Hepatocyte (in vitro differentiated cells): ENCODE measurements at regions not wholly inside any gene's neighbourhood (a gene's known extent, or its start where the extent isn't known, plus 50 kb on each side); places are given as distances from the start of the nearest gene placed in this dataset.

Experiments
- DNase-seq: peaks from one replicate; pipeline ENCODE4 v3.0.0-alpha.2; 2016; ENCODE audit warnings: low spot score
- H2AFZ ChIP-seq: fragments of 200-600 bp; sonication (generic); 2 replicates; pipeline ENCODE4 v1.6.0; 2016; ENCODE audit warnings: antibody characterized with exemption, mild to moderate bottlenecking
- H3K27ac ChIP-seq: fragments of 200-600 bp; sonication (generic); 2 replicates; pipeline ENCODE4 v1.5.1; 2016; ENCODE audit warnings: mild to moderate bottlenecking
- H3K27me3 ChIP-seq: fragments of 200-600 bp; sonication (generic); 2 replicates; pipeline ENCODE4 v1.6.1; 2016
- H3K36me3 ChIP-seq: fragments of 200-600 bp; sonication (generic); replicated peaks from 2 replicates; pipeline ENCODE4 v1.5.1; 2016; ENCODE audit warnings: low read depth; ENCODE audit not compliant: insufficient read depth
- H3K4me1 ChIP-seq: fragments of 200-600 bp; sonication (generic); 2 replicates; pipeline ENCODE4 v1.5.1; 2016; ENCODE audit warnings: mild to moderate bottlenecking, moderate library complexity; ENCODE audit not compliant: insufficient read depth
- H3K4me2 ChIP-seq: fragments of 200-600 bp; sonication (generic); 2 replicates; pipeline ENCODE4 v1.6.0; 2016
- H3K4me3 ChIP-seq: fragments of 200-600 bp; sonication (generic); 2 replicates; pipeline ENCODE4 v1.5.1; 2016; ENCODE audit warnings: mild to moderate bottlenecking
- H3K79me2 ChIP-seq: fragments of 200-600 bp; sonication (generic); 2 replicates; pipeline ENCODE4 v1.6.0; 2017; ENCODE audit warnings: mild to moderate bottlenecking
- H3K9me2 ChIP-seq: fragments of 200-600 bp; sonication (generic); replicated peaks from 2 replicates; pipeline ENCODE4 v1.6.0; 2017; ENCODE audit warnings: mild to moderate bottlenecking; ENCODE audit not compliant: insufficient read depth
- H3K9me3 ChIP-seq: fragments of 200-600 bp; sonication (generic); 2 replicates; pipeline ENCODE4 v1.5.1; 2016; ENCODE audit warnings: low read depth, mild to moderate bottlenecking
- H4K20me1 ChIP-seq: fragments of 200-600 bp; sonication (generic); 2 replicates; pipeline ENCODE4 v1.6.0; 2016; ENCODE audit warnings: mild to moderate bottlenecking; ENCODE audit not compliant: insufficient read depth, poor library complexity, severe bottlenecking
- CTCF ChIP-seq: fragments of 200-600 bp; sonication (generic); IDR thresholded peaks from 2 replicates; pipeline ENCODE4 v1.5.1; 2016; ENCODE audit warnings: antibody characterized with exemption, mild to moderate bottlenecking; ENCODE audit not compliant: poor library complexity
- EZH2 ChIP-seq: fragments of 200-600 bp; sonication (generic); IDR thresholded peaks from 2 replicates; pipeline ENCODE4 v1.6.1; 2016; ENCODE audit warnings: antibody characterized with exemption, mild to moderate bottlenecking, borderline replicate concordance
- EZH2phosphoT487 ChIP-seq: fragments of 200-600 bp; sonication (generic); IDR thresholded peaks from one replicate; pipeline ENCODE4 v1.6.1; 2018; ENCODE audit warnings: antibody characterized with exemption, mild to moderate bottlenecking, low read depth, moderate library complexity; ENCODE audit not compliant: unreplicated experiment, severe bottlenecking
- WGBS: methylation state at CpG from one replicate; pipeline ENCODE4 v1.1.6; 2016; ENCODE audit warnings: low lambda C conversion rate; ENCODE audit errors: missing lambda C conversion rate; 5-methylcytosine and 5-hydroxymethylcytosine counted together

GRCh38 chr13:80244574-80244973 lies 96.4 kb downstream of the SPRY2 start:
- WGBS: 76% methylated on average over 3 of the region's 3 CpGs
- no peaks in the 10 kb centered on the region for H4K20me1 ChIP-seq
- DNase-seq: no peak

GRCh38 chr13:80242728-80243427 lies 98.0 kb downstream of the SPRY2 start:
- no peak overlapping the region for H3K4me2 ChIP-seq
- H3K27ac ChIP-seq: no peak overlapping the region
- H3K4me3 ChIP-seq: no peak overlapping the region
- no peak for TF ChIP-seq EZH2
- no peak for TF ChIP-seq CTCF
- no peak for TF ChIP-seq EZH2phosphoT487
- no peaks in the 10 kb centered on the region for H3K36me3 ChIP-seq
- no peaks in the 10 kb centered on the region for H3K79me2 ChIP-seq
- no peaks in the 10 kb centered on the region for H3K9me2 ChIP-seq
- no peaks in the 10 kb centered on the region for H3K9me3 ChIP-seq
- no peak overlapping the region for H2AFZ ChIP-seq
- no peak for DNase-seq
- no peaks in the 10 kb centered on the region for H3K27me3 ChIP-seq
- no peaks in the 10 kb centered on the region for H3K4me1 ChIP-seq
- H4K20me1 ChIP-seq: no peaks in the 10 kb centered on the region

More at GRCh38 chr13:80244574-80244973, 96.4 kb downstream of the SPRY2 start:
- no peaks in the 10 kb centered on the region for H3K4me1 ChIP-seq
- H2AFZ ChIP-seq: no peak overlapping the region
- TF ChIP-seq EZH2 (no peak), EZH2phosphoT487 (no peak), CTCF (no peak)
- H3K4me3 ChIP-seq: no peak overlapping the region
- H3K27ac ChIP-seq: no peak overlapping the region
- H3K9me3 ChIP-seq: no peaks in the 10 kb centered on the region
- H3K36me3 ChIP-seq: no peaks in the 10 kb centered on the region
- no peaks in the 10 kb centered on the region for H3K79me2 ChIP-seq
- no peaks in the 10 kb centered on the region for H3K9me2 ChIP-seq
- H3K4me2 ChIP-seq: no peak overlapping the region
- no peaks in the 10 kb centered on the region for H3K27me3 ChIP-seq

- H3K4me3 ChIP-seq: no peak overlapping the region
- no peak overlapping the region for H2AFZ ChIP-seq
- H3K9me2 ChIP-seq: no peaks in the 10 kb centered on the region
- H3K4me1 ChIP-seq: no peaks in the 10 kb centered on the region
- no peaks in the 10 kb centered on the region for H3K79me2 ChIP-seq
- H3K9me3 ChIP-seq: no peaks in the 10 kb centered on the region
- no peaks in the 10 kb centered on the region for H3K27me3 ChIP-seq
- peak; percentile 14 for DNase-seq
- no peaks in the 10 kb centered on the region for H4K20me1 ChIP-seq
- TF ChIP-seq EZH2phosphoT487: no peak
- TF ChIP-seq EZH2: no peak
- no peak for TF ChIP-seq CTCF
- WGBS: 56% methylated on average over 3 of the region's 3 CpGs
- no peaks in the 10 kb centered on the region for H3K36me3 ChIP-seq
- peak overlapping the region; percentile 10 for H3K27ac ChIP-seq
- no peak overlapping the region for H3K4me2 ChIP-seq
Measured at GRCh38 chr13:80239571-80240255, 101.2 kb downstream of the SPRY2 start.
